ENCODE measurements at regions not wholly inside any gene's neighbourhood (a gene's known extent, or its start where the extent isn't known, plus 50 kb on each side); places are given as distances from the start of the nearest gene placed in this dataset.

- H3K27me3 Mint-ChIP-seq: peaks cover 4% of the 10 kb centered on the region
- CTCF ChIA-PET: no interaction called here
- DNase-seq: no peak
- H3K4me3 Mint-ChIP-seq: no peak overlapping the region
- H3K27ac Mint-ChIP-seq: no peak overlapping the region
- H3K4me1 Mint-ChIP-seq: peaks cover 7% of the 10 kb centered on the region
- no peaks in the 10 kb centered on the region for H3K36me3 Mint-ChIP-seq (ENCODE audit: low read depth)
- no peaks in the 10 kb centered on the region for H3K9me3 Mint-ChIP-seq
- POLR2A ChIA-PET: no interaction called here
Observed at GRCh38 chr12:98149691-98150210, 365.6 kb upstream of the TMPO start.

- no peaks in the 10 kb centered on the region for H3K9me3 Mint-ChIP-seq
- DNase-seq: no peak
- no peaks in the 10 kb centered on the region for H3K36me3 Mint-ChIP-seq (ENCODE audit: low read depth)
- no peak overlapping the region for H3K27ac Mint-ChIP-seq
- CTCF ChIA-PET: interaction anchor here (0.7 kb wide), 1 partner anchor 569 kb away, joined by 3 read pairs; no protein-coding TSS in a partner anchor
- H3K4me1 Mint-ChIP-seq: peaks cover 7% of the 10 kb centered on the region
- H3K27me3 Mint-ChIP-seq: peaks cover 6% of the 10 kb centered on the region
- POLR2A ChIA-PET: no interaction called here
- H3K4me3 Mint-ChIP-seq: no peak overlapping the region
Observed at GRCh38 chr12:98151105-98151590, 364.2 kb upstream of the TMPO start.

- no peaks in the 10 kb centered on the region for H3K36me3 Mint-ChIP-seq (ENCODE audit: low read depth)
- CTCF ChIA-PET: no interaction called here
Observed at GRCh38 chr12:98151984-98152383, 363.4 kb upstream of the TMPO start.

DNA sequence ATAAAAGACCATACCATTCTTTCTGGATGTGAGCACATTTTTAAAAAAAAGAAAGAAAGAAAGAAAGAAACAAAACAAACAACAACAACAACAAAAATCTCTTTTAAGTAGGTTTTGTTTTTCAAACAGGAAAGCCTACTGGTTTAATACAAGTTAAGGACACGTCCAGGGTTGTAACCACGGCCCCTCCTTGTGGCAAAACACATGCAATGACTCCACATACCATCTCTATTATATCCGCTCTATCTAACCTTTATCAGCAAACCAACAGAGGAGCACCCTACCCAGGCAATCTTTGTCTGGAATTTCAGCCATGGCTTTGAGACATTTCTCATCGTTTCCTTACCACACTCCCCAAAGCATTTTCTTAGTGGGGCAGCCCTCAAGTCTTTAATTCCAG lies 360.5 kb upstream of the TMPO start:
- Mint-ChIP-seq H3K36me3 (ENCODE audit: low read depth) (no peaks in the 10 kb centered on the region), H3K9me3 (no peaks in the 10 kb centered on the region), H3K27ac (no peak overlapping the region), H3K4me3 (no peak overlapping the region), H3K4me1 (no peaks in the 10 kb centered on the region), H3K27me3 (peaks cover 6% of the 10 kb centered on the region)
- DNase-seq: no peak
- POLR2A ChIA-PET: no interaction called here
- CTCF ChIA-PET: no interaction called here

More at GRCh38 chr12:98151984-98152383, 363.4 kb upstream of the TMPO start:
- no peak overlapping the region for H3K27ac Mint-ChIP-seq
- H3K4me1 Mint-ChIP-seq: peaks cover 7% of the 10 kb centered on the region
- DNase-seq: no peak
- peaks cover 6% of the 10 kb centered on the region for H3K27me3 Mint-ChIP-seq
- no peak overlapping the region for H3K4me3 Mint-ChIP-seq
- POLR2A ChIA-PET: no interaction called here
- H3K9me3 Mint-ChIP-seq: no peaks in the 10 kb centered on the region

DNA sequence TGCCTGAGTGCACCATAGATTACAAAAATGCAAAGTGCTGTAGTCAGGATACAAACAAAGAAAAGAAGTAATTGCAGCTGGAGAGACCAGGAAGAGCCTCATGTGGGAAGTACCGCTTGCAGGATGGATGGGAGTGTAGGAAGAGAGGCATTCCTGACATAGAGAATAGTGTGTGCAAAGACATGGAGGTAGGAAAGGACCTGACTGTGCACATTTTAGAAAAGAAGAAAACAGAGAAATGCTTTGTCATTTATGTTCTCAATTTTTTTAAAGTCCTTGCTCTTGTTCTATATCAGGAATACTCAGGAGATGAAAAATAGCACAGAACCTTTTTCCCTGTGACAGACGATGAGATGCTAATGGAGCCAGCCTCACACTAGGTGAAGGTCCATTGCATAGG lies 358.7 kb upstream of the TMPO start:
- POLR2A ChIA-PET: no interaction called here
- H3K27ac Mint-ChIP-seq: no peak overlapping the region
- no peak for DNase-seq
- no peaks in the 10 kb centered on the region for H3K4me1 Mint-ChIP-seq
- H3K36me3 Mint-ChIP-seq (ENCODE audit: low read depth): no peaks in the 10 kb centered on the region
- CTCF ChIA-PET: no interaction called here
- H3K27me3 Mint-ChIP-seq: peaks cover 6% of the 10 kb centered on the region
- H3K4me3 Mint-ChIP-seq: no peak overlapping the region
- no peaks in the 10 kb centered on the region for H3K9me3 Mint-ChIP-seq

GRCh38 chr12:98162906-98163678 lies 352.3 kb upstream of the TMPO start:
- Mint-ChIP-seq H3K4me3 (no peak overlapping the region), H3K36me3 (ENCODE audit: low read depth) (no peaks in the 10 kb centered on the region), H3K27ac (no peak overlapping the region), H3K27me3 (peaks cover 4% of the 10 kb centered on the region), H3K4me1 (no peaks in the 10 kb centered on the region), H3K9me3 (no peaks in the 10 kb centered on the region)
- ChIA-PET POLR2A (no interaction called here), CTCF (no interaction called here)
- DNase-seq: no peak

- no peaks in the 10 kb centered on the region for H3K36me3 Mint-ChIP-seq (ENCODE audit: low read depth)
- H3K27ac Mint-ChIP-seq: no peak overlapping the region
- H3K27me3 Mint-ChIP-seq: peaks cover 9% of the 10 kb centered on the region
- CTCF ChIA-PET: no interaction called here
- H3K9me3 Mint-ChIP-seq: no peaks in the 10 kb centered on the region
- DNase-seq: no peak
- POLR2A ChIA-PET: no interaction called here
- H3K4me1 Mint-ChIP-seq: no peaks in the 10 kb centered on the region
- H3K4me3 Mint-ChIP-seq: no peak overlapping the region
Observed at GRCh38 chr12:98172304-98172703, 343.1 kb upstream of the TMPO start.

- H3K4me1 Mint-ChIP-seq: no peaks in the 10 kb centered on the region
- no peaks in the 10 kb centered on the region for H3K9me3 Mint-ChIP-seq
- CTCF ChIA-PET: no interaction called here
- H3K36me3 Mint-ChIP-seq (ENCODE audit: low read depth): no peaks in the 10 kb centered on the region
- peaks cover 9% of the 10 kb centered on the region for H3K27me3 Mint-ChIP-seq
- POLR2A ChIA-PET: no interaction called here
- DNase-seq: no peak
- no peak overlapping the region for H3K4me3 Mint-ChIP-seq
- H3K27ac Mint-ChIP-seq: no peak overlapping the region
Observed at GRCh38 chr12:98172801-98173200, 342.6 kb upstream of the TMPO start.

DNA sequence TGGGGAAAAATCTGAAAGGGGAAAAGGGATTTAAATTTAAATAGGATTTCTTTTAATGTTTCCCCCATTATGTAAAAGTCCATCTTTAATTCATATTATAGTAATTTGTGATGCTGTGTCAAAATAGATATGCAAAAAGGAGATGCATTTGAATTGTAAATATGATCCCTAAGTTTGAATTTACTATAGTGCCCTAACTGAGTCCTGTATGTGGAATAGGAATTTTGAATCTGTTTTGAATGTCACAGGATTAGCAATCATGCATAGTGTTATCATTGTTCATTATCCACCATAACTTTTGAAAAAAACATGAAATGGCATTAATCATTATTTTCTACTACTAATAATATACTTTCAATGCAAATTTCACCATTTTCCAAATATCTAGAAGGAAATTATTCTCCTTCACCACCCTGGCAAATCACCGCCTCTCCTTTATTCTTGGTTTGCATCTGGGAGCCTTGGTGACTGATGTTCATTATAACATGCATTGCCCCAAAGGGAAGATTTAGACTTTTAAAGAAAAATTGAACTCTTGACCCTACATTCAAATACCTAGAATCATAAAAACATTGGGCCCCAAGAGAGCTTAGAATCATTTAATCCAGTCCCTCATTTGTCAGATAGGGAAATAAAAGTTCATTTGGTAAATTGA lies 341.5 kb upstream of the TMPO start:
- no peak overlapping the region for H3K4me3 Mint-ChIP-seq
- H3K36me3 Mint-ChIP-seq (ENCODE audit: low read depth): no peaks in the 10 kb centered on the region
- H3K4me1 Mint-ChIP-seq: no peaks in the 10 kb centered on the region
- CTCF ChIA-PET: no interaction called here
- H3K9me3 Mint-ChIP-seq: no peaks in the 10 kb centered on the region
- H3K27ac Mint-ChIP-seq: no peak overlapping the region
- H3K27me3 Mint-ChIP-seq: peaks cover 5% of the 10 kb centered on the region
- POLR2A ChIA-PET: no interaction called here
- no peak for DNase-seq

DNA sequence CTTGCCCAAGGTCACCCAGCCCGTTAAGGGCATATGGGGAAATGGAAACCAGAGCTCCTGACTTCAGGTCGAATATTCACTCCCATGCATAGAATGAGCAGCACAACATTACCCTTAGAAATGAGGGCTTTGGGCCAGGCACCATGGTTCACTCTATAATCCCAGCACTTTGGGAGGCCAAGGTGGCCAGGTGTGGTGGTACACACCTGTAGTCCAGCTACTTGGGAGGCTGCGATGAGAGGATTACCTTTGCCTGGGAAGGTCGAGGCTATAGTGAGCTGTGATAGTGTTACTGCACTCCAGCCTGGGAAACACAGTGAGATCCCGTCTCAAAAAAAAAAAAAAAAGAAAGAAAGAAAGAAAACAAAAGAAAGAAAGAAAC lies 341.0 kb upstream of the TMPO start:
- H3K4me1 Mint-ChIP-seq: no peaks in the 10 kb centered on the region
- ChIA-PET POLR2A (no interaction called here), CTCF (no interaction called here)
- H3K27me3 Mint-ChIP-seq: peaks cover 4% of the 10 kb centered on the region
- no peaks in the 10 kb centered on the region for H3K9me3 Mint-ChIP-seq
- DNase-seq: no peak
- H3K27ac Mint-ChIP-seq: no peak overlapping the region
- no peak overlapping the region for H3K4me3 Mint-ChIP-seq
- H3K36me3 Mint-ChIP-seq (ENCODE audit: low read depth): no peaks in the 10 kb centered on the region

DNA sequence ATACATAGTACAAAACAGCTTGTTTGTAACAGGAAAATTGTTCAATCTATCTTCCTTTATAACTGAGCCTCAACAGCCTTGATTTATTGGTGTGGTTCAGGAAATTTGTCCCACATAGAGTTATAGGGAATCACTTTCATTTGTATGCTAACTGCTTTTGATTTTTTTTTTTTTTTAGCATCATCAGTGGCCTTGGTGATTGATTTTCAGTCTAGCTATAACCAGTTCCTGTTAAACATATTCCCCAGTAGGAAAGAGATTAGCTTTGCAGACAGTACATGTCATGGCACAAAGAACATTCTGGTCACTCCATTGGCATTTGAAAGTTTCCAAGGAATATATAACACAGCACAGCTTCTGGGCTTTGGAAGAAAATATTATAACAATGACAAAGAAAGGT lies 337.3 kb upstream of the TMPO start:
- CTCF ChIA-PET: interaction anchor here (0.6 kb wide), 1 partner anchor 28 kb away, joined by 3 read pairs; no protein-coding TSS in a partner anchor
- no peak overlapping the region for H3K27ac Mint-ChIP-seq

GRCh38 chr12:98179151-98179550 lies 336.2 kb upstream of the TMPO start:
- DNase-seq: no peak
- no peaks in the 10 kb centered on the region for H3K4me1 Mint-ChIP-seq
- H3K27me3 Mint-ChIP-seq: no peaks in the 10 kb centered on the region
- no peaks in the 10 kb centered on the region for H3K36me3 Mint-ChIP-seq (ENCODE audit: low read depth)
- ChIA-PET POLR2A (no interaction called here), CTCF (no interaction called here)
- no peak overlapping the region for H3K27ac Mint-ChIP-seq
- H3K9me3 Mint-ChIP-seq: no peaks in the 10 kb centered on the region
- H3K4me3 Mint-ChIP-seq: no peak overlapping the region

More for the DNA sequence above, 337.3 kb upstream of the TMPO start:
- POLR2A ChIA-PET: no interaction called here
- no peaks in the 10 kb centered on the region for H3K4me1 Mint-ChIP-seq
- H3K36me3 Mint-ChIP-seq (ENCODE audit: low read depth): no peaks in the 10 kb centered on the region
- H3K4me3 Mint-ChIP-seq: no peak overlapping the region
- H3K9me3 Mint-ChIP-seq: no peaks in the 10 kb centered on the region
- DNase-seq: no peak
- no peaks in the 10 kb centered on the region for H3K27me3 Mint-ChIP-seq

GRCh38 chr12:98180603-98181002 lies 334.8 kb upstream of the TMPO start:
- CTCF ChIA-PET: no interaction called here
- Mint-ChIP-seq H3K27me3 (no peaks in the 10 kb centered on the region), H3K27ac (no peak overlapping the region), H3K9me3 (no peaks in the 10 kb centered on the region), H3K36me3 (ENCODE audit: low read depth) (no peaks in the 10 kb centered on the region), H3K4me1 (no peaks in the 10 kb centered on the region), H3K4me3 (no peak overlapping the region)
- no peak for DNase-seq
- POLR2A ChIA-PET: no interaction called here

DNA sequence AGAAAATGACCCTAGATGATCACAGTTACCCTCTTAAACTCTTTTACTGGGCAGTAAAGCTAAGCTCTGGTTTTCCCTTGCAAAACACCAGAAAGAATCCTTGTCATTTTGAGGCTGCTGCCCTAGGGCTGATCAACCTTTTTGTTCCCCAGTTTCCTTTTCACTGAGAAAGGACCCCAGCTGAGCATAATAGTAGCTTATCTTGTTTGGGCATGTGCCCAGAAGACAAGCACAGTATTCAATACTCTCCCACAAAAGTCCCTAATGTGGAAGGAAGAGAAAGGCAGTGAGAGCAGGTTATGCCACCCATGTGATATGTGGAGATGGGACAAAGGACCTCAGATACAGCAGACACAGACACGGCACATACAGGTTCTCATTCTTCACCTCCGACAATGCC lies 332.6 kb upstream of the TMPO start:
- Mint-ChIP-seq H3K4me3 (no peak overlapping the region), H3K36me3 (ENCODE audit: low read depth) (no peaks in the 10 kb centered on the region), H3K27ac (no peak overlapping the region), H3K4me1 (no peaks in the 10 kb centered on the region), H3K9me3 (no peaks in the 10 kb centered on the region), H3K27me3 (no peaks in the 10 kb centered on the region)
- CTCF ChIA-PET: no interaction called here
- DNase-seq: no peak
- POLR2A ChIA-PET: no interaction called here
